Middle frontal gyrus (tissue), 1 donor: ENCODE measurements at regions not wholly inside any gene's neighbourhood (a gene's known extent, or its start where the extent isn't known, plus 50 kb on each side); places are given as distances from the start of the nearest gene placed in this dataset.

Experiments
- DNase-seq: peaks from one replicate; pipeline ENCODE4 v3.0.0-alpha.2; 2015; ENCODE audit warnings: low spot score; ENCODE audit errors: extremely low spot score

DNA sequence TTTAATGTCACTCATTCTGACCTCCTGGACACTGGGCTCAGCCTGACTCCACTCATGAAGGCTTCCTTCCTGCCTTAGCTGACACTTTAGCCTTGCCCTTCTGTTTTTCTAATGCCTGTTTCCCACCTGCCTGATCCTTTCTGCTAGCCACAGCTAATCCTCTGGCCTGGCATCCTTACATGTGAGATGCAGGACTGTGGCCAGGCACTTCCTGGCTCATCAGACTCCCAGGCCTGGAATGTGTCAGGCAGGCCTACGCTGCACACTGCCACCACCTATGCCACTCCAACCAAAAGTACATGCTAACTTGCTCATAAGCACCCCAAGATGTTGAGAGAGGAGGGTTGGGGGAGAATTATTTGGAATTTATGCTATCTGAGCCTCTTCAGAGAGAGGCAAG, 138.8 kb upstream of the NALF2 start:
- no peak for DNase-seq

DNA sequence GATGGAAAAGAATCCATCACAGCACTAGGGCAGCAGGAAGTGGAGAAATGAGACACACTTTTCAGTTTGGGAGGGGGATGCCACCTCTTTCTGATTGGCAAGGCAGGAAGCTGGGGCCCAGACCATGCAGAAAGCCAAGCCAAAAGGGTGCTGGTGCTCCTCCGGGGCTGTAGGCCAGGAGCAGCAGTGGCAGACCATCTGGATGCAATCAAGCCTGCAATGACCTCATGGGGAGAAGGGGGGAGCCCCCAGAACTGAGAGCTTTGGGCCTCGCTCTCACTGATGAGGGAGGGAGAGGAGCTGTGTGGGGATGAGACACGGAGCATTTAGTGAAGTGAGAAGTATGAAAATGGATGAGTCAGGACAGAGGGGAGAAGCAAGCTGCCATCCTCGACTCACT, 141.3 kb upstream of the NALF2 start:
- no peak for DNase-seq

- DNase-seq: no peak
Observed at GRCh38 chrX:69362354-69362753, 141.8 kb upstream of the NALF2 start.

- no peak for DNase-seq
Observed at GRCh38 chrX:69361311-69361845, 142.7 kb upstream of the NALF2 start.

- DNase-seq: no peak
Observed at GRCh38 chrX:69357317-69357716, 146.8 kb upstream of the NALF2 start.

GRCh38 chrX:69324851-69325250, 159.6 kb upstream of the PJA1 start:
- DNase-seq: no peak

DNA sequence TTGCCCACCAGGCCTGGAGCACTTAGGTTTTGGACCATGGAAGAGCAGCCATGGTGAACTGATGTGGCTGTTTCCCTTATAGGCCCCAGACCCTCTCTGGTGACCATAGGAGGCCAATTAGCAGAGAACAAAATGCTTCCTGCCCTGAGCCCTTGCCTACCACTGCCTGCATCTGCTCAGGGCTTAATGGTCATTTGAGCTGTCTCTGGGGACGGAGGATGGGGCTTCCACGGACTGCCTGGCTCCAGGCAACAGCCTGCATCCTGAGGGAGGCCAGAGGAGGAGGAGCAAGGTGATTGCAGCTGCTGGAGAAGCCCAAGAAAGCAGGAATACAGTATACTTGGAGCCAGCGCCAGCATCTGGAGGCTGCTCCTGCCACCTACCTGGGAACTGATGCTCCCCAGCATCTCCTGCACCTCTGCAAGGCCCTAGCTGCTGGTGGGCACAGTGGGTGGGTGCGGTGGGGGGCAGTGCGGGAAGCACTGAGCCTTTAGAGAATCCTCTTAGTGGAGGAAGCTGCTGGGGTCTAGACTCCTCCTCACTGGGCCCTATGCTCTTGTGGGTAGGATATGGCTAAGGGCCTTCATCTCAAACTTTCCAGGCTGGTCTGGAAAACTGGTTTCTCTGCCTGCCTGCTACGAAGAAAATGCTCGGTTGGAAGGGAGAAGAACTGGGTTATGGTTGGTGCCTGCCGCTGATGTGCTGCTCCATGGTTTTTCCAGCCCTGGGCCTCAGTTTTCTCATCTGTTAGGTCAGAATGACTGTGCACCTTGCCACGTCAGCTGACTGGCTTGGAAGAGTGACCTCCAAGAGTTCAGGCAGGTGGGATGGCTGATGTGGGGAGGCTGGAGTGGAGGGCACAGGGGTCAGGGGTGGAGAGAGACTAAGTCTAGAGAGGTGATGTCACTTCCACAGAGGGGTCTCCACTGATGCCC, 158.8 kb upstream of the PJA1 start:
- no peak for DNase-seq

DNA sequence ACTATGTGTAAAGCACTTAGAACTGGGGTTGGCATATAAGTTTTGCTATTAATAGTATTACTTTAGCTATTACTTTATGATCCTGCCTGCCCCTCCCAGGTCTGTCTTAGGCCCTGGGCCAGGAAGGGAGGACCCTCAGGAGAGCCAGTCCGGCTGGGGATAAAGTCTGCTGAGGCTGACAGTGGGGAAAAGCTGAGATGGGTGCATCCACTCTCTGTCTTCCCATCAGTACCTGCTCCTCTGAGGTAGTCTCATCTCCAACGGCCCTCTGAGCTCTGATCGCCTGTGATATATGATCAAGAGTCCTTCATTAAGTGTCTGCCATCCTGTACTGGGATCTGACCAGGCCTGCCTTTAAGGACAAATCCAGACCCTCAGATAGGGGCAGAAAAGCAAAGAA, 156.5 kb upstream of the PJA1 start:
- DNase-seq: no peak

DNA sequence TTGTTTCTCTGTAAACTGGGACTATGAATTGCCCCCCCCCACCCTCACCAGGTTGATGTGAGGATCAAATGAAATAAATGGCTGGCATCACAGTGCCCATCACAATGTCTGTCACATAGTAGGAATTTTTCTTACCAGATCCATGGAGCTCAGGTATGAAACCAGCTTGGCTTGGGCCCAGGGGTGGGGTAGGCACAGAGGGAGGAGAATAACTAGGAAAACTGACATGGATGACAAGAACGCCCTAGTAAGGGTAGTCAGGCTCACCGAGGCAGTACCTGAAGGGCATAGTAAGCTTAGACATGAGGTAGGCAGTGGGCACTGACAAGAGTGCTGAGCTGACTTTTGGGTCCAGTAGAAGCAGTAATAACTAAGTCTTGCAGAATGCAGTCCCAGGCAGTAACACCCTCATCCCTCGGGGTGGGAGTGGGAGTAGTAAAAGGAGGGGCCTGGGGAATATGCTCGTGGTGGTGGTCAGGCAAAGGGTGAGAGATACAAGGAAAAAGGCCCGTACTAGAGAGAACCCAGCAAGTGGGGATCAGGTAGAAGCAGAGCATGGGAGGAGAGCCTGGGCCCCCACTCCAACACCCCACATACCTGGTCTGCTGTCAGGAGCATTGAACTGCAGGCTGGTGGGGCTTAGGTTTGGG, 155.9 kb upstream of the PJA1 start:
- no peak for DNase-seq

- no peak for DNase-seq
Observed at GRCh38 chrX:69320116-69320515, 154.9 kb upstream of the PJA1 start.

DNA sequence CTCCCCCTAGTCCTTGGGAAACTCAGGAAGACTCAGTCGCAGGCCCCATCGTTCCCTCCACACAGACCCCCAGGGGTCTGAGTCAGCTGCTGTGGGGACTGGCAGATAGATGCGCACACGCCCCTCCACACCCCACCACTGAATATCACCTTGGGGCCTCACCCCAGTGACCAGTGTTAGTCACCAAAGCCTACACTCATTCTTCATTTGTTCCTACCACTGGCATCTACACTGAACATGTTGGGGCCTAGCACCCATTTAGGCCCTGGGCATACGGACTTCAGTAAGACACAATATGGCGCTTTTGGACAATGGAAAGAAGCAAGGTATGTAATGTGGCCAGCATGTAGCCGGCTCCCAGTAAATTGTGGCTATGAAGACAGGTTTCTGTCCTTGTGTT, 154.1 kb upstream of the PJA1 start:
- no peak for DNase-seq

DNA sequence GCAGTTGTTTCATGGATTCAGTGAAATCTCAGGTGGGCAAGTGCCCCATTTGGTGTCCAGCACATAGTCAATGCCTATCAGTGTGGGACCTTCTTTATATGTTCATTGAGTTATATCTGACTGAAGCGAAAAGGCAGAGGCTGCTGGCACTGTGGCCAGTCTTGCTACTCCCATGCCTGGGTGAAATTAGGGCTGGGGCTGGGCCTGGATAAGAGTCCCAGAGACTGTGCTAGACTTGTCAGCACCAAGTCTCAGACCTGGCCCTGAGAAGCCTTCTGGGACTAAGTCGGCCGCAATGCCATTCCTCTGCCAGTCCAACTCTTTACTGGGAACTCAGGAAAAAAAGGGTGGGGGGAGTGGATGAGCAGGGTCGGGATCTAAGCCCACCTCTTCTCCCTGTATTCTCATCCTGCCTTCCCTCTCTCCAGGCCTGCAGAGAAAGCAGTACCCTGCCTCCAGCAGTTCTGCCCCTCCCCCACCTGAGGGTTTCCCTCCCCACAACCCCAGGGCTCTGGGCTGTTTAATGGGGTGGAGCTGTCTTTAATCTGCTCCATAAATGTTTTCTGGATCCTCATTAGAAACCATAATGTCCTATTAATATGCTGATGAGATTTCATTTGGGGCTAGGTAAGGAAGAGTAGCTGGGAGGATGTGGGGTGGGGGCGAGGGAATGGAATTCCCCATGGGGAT, 153.5 kb upstream of the PJA1 start:
- no peak for DNase-seq

DNA sequence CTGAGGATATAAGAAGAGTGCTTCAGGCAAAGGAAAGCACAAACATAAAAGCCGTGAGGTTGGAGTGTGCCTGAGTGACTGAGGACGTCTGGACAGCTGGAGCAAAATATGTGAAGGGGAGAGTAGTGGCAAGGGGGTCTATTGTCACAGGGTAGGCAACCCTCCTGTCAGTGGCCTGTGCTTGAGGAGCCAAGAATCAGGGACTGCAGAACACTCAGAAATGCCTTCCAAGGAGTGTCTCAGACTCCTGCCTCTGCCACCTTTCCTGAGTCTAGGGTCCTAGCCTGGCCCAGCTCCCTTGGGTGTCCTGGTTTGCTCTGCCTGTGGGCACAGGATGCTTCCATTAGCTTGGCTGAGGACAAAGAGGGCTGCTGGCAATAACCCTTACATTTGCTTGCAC, 152.5 kb upstream of the PJA1 start:
- DNase-seq: no peak

DNA sequence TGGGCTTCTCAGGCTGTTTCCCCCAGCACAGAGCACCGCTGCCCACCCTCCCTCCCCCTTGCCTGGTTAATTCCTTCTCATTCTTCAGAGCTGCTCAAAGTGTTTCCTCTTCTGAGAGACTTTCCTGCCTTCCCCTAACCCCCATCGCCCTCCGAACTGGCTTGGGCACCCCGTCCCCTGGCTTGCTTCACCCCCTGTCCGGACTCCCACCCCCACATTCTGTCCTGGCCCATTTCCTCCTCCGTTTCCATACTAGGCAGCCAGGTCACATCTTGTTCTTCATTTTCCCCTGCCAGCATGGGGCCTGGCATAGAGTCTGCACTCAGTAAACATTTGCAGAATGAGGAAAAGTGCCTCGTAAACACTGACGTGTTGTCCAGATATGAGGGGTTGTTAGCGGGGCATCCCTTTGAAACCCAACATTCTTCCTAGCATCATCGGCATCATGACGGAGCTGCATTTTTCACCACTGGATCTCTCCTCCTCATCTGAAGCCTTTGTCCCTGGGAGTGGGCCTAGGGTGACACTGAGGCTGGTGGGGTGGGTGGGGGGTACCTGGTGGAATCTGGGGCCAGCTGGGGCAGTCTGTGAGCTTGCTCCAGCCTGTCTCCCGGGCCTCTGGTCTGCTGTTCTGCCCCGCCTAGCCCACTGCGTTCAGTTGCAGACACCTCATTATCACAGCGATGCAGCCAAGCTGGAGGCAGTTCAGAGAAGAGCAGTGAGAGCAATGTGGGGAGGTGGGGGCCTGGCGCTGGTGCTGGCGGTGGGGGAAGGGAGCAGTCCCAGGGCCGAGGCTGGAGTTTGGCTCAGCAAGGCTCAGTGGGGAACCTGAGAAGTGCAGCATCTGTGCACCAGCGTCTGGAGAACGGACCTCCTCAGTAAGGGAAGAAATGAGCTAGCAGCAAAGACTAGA, 149.4 kb upstream of the PJA1 start:
- DNase-seq: no peak

- DNase-seq: no peak
Observed at GRCh38 chrX:69313617-69314290, 148.5 kb upstream of the PJA1 start.

DNA sequence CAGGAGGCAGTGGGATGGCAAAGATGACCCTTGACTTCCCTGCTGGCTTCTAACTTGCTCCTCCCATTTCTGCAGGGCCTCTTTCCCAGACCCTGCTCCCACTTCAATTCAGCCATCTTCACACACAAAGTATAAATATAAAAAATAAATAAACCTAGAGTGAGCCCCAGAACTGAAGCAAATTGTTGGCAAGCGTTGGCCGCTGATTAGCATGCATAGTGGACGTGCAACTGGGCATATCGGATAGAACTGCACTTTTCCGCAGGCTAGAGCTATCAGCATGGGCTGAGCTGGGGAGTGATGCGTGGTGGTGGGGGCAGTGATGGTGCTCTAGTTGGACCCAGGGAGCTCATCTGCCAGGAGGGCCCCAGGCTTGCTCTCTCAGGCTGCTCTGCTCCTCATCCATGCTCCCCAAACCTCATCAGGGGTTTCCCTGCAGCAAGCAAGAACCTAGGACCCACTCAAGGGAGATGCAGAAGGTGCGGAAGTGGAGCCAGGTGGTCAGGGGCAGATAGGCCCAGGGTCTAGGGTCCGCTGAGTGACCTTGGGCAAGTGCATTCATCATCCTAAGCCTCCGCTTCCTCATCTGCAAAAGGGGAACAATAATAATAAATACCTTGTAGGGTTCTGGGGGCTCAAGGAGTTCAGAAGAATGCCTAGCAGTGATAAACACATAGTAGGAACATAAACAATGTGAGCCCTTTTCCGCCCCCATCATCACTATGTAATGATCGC, 146.8 kb upstream of the PJA1 start:
- DNase-seq: no peak

DNA sequence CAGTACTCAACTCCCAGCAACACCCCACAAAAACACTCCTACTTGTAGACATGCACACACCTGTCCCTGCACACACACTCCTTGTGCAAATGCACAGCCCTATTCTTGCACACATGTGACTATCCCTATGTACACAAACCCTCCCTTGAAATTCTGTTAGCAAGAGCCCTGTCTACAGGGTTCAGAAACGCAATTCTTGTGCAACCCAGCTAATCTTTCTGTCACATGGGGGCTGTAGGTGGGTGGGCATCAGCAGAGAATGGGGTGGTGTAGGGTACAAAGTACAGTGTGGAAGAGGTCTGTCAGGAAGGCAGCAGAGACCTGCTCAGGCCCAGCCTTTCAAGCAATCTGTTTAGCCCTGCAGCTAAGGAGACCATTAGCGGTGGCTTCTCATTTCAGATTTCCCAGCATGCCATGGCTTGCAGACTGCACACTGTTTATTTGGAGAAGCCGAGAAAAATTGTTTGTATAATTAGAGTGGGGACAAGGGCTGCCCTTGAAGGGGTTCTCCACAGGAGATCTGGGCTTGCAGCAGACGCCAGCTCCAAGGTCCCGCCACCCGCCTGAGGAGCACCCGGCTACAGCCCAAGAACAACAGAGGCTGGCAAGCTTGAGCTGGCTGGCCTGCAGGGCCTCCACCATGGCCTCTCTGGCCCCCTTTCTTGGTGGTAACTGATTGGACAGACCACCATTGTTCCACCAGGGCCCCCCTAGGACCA, 144.0 kb upstream of the PJA1 start:
- DNase-seq: no peak

- no peak for DNase-seq
Observed at GRCh38 chrX:69307756-69308155, 142.5 kb upstream of the PJA1 start.

- no peak for DNase-seq
Observed at GRCh38 chrX:69307029-69307428, 141.8 kb upstream of the PJA1 start.
